NCI-H1694 (cell line): ENCODE measurements at regions not wholly inside any gene's neighbourhood (a gene's known extent, or its start where the extent isn't known, plus 50 kb on each side); places are given as distances from the start of the nearest gene placed in this dataset.

Source experiments
- DNase-seq: peaks from one replicate; lab custom pipeline; 2025; lab: John Stamatoyannopoulos, UW

GRCh38 chr15:31555022-31555421 lies 228.4 kb downstream of the KLF13 start:
- DNase-seq: no peak

GRCh38 chr15:31556494-31557150 lies 230.0 kb downstream of the KLF13 start:
- no peak for DNase-seq

GRCh38 chr15:31557899-31558298 lies 231.3 kb downstream of the KLF13 start:
- DNase-seq: no peak

DNA sequence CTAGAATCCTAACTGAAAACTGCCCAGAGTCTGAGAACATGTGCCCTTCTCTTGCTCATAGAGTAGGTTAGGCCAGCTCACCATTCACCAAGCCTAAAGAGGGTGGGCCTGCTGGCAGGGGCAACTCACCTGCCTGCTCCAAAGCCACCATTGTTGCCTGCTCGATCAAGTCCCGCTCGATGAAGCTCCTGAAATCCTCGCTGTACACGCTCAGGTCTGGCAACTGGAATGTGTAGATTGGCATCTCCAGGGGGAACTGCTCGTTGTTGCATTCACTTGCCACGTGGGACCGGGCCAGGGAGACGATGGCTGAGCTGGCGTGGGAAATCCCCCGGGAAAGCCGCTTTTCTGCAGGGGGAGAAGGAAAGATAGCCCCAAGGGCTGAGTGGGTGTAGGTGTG lies 232.2 kb downstream of the KLF13 start:
- DNase-seq: no peak

- no peak for DNase-seq
Observed at GRCh38 chr15:31559786-31560185, 233.2 kb downstream of the KLF13 start.

GRCh38 chr15:31560643-31561042 lies 234.0 kb downstream of the KLF13 start:
- DNase-seq: no peak

- DNase-seq: no peak
Observed at GRCh38 chr15:31561156-31561555, 234.5 kb downstream of the KLF13 start.

- no peak for DNase-seq
Observed at GRCh38 chr15:31563001-31563400, 236.4 kb downstream of the KLF13 start.

DNA sequence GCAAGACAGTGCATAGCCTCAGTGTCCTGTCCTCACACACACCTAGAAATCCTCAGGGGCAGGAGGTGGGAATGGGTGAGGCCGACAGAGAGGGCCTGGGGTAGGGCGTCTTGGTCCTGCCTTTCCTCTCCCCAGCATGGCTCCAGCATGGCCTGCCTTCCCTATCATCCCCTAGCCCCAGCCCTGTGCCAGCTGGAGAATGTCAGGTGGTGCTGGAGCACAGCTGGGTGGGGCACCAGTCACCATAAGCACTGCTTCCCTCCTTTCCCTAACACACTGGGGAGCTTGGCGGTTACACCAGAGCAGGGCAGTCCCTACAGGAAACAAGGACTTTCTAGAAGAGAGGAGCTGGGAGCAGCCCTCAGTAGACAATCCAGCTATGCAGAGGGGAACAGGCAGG lies 236.8 kb downstream of the KLF13 start:
- DNase-seq: no peak

- no peak for DNase-seq
Observed at GRCh38 chr15:31567861-31568260, 241.2 kb downstream of the KLF13 start.

- no peak for DNase-seq
Observed at GRCh38 chr15:31569836-31570235, 243.2 kb downstream of the KLF13 start.

- DNase-seq: no peak
Observed at GRCh38 chr15:31570591-31570990, 244.0 kb downstream of the KLF13 start.

DNA sequence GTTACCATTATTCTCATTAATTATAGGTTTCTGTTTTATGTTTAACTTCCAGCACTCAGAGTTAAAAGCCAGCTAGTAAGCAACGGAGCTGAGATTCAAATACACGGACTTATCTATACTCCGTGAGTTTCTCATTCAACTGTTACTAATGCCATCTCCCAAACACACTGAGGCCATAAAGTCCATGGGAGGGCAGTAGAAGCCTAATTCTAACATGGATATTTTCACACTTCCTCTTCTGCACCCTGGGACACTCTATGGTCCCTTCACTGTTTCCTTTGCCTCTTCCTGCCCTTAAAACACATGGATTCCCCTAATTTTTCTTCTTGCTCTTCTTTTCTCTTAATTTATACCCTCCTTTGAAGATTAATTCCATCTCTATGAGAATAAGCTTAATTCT lies 245.0 kb downstream of the KLF13 start:
- no peak for DNase-seq

DNA sequence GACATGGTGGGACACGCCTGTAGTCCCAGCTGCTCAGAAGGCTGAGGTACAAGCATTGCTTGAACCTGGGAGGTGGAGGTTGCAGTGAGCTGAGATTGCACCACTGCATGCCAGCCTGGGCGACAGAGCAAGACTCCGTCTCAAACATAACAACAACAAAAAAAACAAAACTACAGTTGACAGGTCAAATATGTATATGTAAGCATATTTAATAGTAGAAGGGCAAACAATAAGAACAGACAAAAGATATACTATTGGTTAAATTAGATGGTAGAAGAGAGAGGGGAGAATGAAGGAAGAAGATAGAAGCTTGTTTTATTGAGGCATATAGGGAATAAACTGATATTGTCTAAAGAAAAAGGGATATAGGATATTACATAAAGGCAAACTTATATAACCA lies 247.1 kb downstream of the KLF13 start:
- no peak for DNase-seq

DNA sequence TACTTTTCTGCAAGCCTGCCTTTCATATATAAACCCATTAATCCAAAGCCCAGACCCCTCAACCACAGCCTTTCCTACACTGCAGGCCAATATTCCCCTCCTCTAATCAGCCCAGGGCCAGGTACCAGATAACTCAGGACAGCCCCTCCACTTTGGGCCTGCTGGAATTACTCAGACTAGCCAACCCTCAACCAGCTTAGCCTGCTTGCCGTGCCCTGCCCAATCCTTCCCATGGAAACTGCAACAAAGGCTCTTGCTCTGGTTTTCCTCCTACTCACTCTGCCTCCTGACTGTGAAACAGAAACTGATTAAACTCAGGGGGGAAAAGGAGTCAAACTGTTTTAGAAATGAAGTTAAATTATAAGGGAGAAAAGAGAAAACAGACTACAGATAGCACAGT lies 248.1 kb downstream of the KLF13 start:
- no peak for DNase-seq

DNA sequence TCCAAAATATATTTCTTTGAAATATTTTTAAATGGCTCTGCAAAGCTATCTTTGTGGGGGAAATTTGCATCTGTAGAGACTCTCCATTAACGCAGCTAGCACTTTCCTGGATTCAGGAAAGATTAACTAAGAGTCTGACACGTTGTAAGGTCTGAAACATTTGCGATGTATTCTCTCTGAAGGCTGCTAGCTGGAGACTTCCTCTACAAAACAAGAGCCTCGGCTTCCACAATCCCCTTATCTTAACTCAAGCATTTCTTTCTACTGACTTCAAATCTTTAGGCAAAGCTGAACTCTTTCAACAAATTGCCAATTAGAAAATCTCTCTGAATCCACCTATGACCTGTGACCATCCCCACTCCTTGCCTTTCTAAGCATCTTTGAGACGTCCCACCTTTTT lies 250.5 kb downstream of the KLF13 start:
- DNase-seq: no peak

DNA sequence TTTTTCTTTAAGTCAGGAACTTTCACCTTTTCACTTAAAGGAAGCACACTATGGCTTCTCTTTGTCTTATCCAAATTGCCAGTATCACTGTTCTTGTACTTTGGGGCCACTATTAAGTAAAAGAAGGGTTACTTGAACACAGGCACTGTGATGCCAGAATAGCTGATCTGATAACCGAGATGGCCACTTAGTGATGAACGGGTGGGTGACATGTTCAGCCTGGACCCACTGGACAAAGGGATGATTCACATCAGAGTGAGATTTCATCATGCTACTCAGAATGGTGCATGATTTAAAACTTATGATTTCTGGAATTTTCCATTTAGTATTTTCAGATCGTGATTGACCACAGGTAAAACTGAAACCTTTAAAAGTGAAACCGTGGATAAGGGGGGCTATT lies 252.6 kb downstream of the KLF13 start:
- DNase-seq: no peak

GRCh38 chr15:31579976-31580375 lies 253.3 kb downstream of the KLF13 start:
- DNase-seq: no peak

DNA sequence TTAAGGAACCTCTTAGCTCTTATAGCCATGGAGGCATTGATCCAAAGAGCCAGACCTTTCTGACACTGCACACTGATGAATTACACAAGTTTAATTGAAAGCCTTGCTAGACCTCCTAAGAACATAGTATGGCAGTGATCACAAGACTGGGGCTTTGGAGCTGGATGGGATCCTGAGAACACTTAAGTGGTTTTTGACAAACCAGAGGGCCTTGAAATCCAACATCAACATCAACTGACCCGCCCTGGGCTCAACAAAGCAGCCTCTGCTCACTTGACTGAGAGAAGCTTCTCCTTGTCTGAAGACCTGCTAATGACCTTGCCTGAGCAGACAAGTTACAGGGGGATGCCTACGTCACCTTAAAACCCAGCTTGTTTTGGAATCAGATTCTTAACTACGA lies 257.6 kb downstream of the KLF13 start:
- DNase-seq: no peak

GRCh38 chr15:31585240-31585639 lies 258.6 kb downstream of the KLF13 start:
- DNase-seq: no peak

DNA sequence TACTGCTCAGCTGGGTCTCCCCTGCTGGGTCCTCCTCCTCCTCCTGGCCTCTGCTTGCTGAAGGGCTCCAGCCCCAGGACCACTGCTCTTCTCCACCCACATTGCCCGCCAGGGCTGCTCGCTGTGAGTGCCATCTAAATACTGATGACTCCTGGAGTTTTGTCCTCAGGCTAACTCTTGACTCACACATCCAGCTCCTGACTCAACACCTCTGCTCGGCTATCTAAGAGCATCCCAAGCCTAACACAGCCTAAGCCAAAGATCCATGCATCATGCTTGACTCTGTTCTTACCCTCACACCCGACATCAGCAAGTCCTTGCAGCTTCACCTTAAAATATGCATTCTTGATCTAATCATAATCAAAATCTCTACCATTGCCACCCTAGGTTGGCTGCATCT lies 260.2 kb downstream of the KLF13 start:
- no peak for DNase-seq

GRCh38 chr15:31587583-31587982 lies 260.9 kb downstream of the KLF13 start:
- no peak for DNase-seq

GRCh38 chr15:31590609-31591008 lies 264.0 kb downstream of the KLF13 start:
- DNase-seq: no peak

GRCh38 chr15:31591908-31592307 lies 265.3 kb downstream of the KLF13 start:
- no peak for DNase-seq

GRCh38 chr15:31597466-31597865 lies 270.8 kb downstream of the KLF13 start:
- no peak for DNase-seq
